DMS79 treated with DMSO at 0.1 percent for 48 hours (cell line): ENCODE measurements at regions not wholly inside any gene's neighbourhood (a gene's known extent, or its start where the extent isn't known, plus 50 kb on each side); places are given as distances from the start of the nearest gene placed in this dataset.
A peak's percentile ranks its signal among the peaks of the same experiment; 100 is the strongest.
"Not testable (repeated sequence)": the region's sequence is repeated elsewhere in the genome, so short reads cannot be mapped to it uniquely, and the experiment has no call there.

Source experiments
- DNase-seq: peaks from one replicate; lab custom pipeline; 2025; lab: John Stamatoyannopoulos, UW

GRCh38 chr10:125451319-125451718 lies 231.6 kb downstream of the TEX36 start:
- DNase-seq: peak; percentile 74

DNA sequence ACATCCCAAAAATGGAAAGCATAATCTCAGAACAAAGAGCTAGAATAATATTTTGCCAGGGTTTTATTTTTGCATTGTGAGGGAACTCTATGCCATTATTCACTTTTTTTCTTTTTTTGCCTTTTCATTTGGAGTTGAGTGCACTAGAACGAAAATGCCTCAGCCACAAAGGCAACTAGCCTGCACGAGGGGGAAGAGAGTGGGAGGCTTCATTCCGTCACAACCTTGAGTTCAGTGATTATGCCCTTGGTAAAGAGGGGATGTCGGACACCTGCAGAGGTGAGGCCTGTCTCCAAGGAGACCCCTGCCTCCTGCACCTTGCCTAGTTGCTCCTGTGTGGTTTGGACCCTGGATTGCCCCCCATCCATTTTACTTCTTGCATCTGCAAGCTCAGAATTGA lies 232.7 kb downstream of the TEX36 start:
- no peak for DNase-seq

DNA sequence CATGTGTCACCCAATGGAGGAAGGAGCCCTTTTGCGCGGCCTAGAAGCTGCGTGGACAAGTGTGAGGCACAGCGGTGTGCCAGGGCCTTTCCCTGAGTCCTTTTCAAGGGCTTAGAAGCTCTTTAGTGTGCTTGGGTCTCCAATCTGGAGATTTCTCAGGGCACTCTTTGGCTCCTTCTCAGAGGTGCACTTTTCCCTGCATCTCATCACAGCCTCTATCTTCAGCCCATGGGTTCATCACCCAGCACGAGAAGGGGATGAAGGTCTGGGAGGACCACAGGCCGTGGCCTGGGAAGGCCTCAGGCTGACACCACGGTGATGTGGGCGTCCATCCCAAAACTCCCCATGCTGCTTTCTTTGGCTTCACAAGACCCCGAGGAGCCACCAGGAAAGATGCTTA lies 233.4 kb downstream of the TEX36 start:
- no peak for DNase-seq

GRCh38 chr10:125448596-125448995 lies 234.4 kb downstream of the TEX36 start:
- no peak for DNase-seq

- DNase-seq: no peak
Measured at GRCh38 chr10:125444790-125445189, 238.2 kb downstream of the TEX36 start.

DNA sequence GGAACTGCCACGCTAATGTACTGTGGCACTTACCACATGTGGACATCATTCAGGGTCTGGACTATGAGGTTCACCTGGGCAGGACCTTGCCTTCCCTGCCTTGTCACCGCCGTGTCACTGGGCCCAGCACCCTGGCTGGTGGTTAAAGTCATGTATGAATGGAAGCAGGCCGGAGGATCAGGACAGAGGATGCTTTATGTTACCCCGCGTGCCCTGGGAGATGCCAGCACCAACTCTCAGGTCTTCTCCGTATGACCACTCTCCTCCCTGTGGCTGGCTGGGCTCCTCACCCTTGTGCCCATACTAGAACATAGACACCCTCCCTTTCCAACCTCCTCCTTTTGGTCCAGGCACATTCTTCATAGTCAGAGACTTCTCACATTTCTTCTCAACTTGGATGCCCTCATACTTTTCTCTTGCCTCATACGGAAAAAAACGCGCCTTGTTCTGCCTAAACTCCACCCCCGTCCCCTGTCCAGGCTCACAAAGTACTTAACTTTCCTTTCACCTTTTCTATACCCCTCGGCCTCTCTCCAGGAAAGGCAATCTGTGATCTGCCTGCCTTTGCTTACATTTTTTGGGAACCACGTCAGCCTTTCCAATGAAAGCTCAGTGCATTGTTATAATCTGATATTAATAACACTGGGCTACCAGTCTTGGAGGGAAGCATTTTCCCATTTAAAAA lies 240.0 kb downstream of the TEX36 start:
- DNase-seq: no peak

GRCh38 chr10:125441151-125441550 lies 241.8 kb downstream of the TEX36 start:
- no peak for DNase-seq

GRCh38 chr10:125431149-125431548 lies 251.8 kb downstream of the TEX36 start:
- no peak for DNase-seq

GRCh38 chr10:125428054-125428453 lies 254.9 kb downstream of the TEX36 start:
- DNase-seq: no peak

DNA sequence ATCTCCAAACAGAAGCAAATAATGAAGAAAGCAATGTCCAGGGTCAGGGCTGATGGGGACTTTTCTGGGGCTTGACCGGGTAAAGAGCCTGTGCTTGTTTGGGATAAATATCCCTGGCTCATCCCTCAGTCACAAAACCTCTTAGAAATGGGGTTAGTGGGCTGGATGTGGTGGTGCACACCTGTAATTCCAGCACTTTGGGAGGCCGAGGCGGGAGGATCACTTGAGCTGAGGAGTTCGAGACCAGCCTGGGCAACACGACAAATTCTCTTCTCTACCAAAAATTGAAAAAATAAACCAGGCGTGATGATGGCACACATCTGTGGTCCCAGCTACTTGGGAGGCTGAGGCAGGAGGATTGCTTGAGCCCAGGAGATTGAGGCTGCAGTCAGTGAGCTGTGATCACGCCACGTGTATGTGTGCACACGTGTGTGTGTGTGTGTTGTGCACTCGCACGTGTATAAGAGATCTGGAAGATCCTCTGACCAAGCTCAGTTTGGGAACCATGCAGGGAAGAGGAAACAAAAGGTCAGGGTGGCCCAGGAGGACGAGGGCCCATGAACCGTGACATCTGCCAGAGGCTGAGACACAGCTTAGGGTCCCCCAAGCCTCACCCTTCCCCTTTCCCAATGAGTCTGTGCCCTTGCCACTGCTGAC lies 258.6 kb downstream of the TEX36 start:
- no peak for DNase-seq

DNA sequence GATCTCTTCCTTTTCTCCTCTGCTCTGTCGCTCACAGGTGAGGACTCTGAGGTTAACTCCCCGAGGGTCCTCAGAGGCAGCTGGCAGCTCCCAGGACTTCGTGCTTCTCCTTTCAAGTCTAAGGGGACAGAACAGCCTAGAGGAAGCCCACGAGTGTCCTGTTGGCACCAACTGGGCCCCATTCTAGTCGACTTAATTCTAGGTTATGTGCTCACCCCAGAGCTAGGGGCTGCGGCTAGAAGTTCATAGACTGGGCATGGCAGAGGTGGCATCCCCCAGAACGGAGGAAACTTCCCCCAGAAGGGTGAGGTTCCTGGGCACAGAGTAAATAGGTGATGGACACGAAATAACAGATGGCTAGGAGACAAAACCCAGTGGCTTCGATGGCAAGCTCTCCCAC lies 259.4 kb downstream of the TEX36 start:
- no peak for DNase-seq

- DNase-seq: no peak
Measured at GRCh38 chr10:125419831-125420230, 259.5 kb upstream of the CTBP2 start.

GRCh38 chr10:125419146-125419545 lies 258.8 kb upstream of the CTBP2 start:
- no peak for DNase-seq

GRCh38 chr10:125417605-125418004 lies 257.2 kb upstream of the CTBP2 start:
- no peak for DNase-seq

- no peak for DNase-seq
Measured at GRCh38 chr10:125415964-125416363, 255.6 kb upstream of the CTBP2 start.

DNA sequence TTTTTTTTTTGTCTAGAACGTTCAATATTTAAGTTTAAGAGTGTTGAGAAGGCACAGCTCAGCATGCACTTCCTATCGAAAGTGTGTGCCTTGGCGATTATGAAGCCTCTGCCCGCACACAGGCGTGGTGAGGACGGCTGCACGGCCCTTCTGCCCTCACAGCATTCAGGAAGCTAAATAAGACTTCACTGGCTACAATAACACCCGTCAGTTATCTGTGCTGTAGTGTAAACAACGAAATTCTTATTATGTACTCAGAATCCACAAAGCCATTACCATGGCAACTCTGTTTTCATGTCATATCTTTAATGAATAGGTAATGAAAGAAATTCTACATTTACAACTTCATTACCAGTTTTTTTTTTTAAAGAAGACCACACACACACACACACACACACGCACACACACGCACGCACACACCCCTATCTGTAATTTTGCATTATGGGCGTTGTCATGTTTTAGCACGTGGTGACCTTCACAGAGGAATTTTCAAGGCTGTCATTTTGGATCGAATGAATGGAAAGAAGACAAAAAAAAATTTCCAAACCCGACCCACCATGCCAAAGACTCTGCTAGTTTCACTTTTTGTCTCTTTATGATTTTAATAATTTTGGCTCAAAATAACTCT lies 254.8 kb upstream of the CTBP2 start:
- no peak for DNase-seq

GRCh38 chr10:125411724-125412123 lies 251.4 kb upstream of the CTBP2 start:
- no peak for DNase-seq

- no peak for DNase-seq
Measured at GRCh38 chr10:125409756-125410155, 249.4 kb upstream of the CTBP2 start.

DNA sequence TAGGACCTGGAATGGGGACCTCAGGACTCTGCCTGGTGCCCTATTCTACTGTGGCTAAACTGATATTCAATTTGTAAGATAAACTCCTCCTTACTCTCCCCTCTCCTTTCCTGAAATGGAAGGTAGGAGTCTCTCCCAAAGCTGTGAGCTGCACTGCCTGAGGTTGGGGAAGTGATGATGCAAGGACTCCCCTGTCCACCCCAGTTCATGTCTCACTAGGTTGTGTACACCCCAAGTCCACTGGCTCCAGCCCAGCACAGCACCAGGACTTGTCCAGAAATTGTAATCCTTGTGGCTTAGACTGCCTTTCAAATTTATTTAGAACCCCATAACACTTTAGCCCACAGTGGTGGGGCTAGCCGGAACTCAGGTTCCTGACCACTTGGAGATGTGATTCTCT lies 247.2 kb upstream of the CTBP2 start:
- DNase-seq: no peak

DNA sequence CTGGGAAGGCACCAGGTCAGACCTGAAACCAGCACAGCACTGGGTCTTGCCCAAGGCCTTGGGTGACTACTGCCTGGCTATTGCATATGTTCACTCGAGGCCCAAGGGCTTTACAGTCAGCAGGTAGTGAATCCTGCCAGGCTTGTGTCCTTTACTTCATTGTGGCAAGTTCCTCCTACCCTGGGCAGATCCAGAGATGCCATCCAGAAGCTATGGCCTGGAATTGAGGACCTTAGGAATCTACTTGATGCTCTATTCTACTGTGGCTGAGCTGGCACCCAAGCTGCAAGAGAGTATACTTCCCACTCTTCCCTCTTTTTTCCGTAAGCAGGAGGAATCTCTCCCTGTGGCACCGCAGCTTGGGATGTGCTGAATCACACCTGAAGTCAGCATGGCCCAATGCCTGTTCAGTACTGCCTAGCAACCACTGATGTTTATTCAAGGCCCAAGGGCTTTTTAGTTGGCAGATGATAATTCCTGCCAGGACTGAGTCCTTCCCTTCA lies 246.7 kb upstream of the CTBP2 start:
- DNase-seq: no peak

- DNase-seq: not testable (repeated sequence)
Measured at GRCh38 chr10:125404902-125405301, 244.5 kb upstream of the CTBP2 start.

DNA sequence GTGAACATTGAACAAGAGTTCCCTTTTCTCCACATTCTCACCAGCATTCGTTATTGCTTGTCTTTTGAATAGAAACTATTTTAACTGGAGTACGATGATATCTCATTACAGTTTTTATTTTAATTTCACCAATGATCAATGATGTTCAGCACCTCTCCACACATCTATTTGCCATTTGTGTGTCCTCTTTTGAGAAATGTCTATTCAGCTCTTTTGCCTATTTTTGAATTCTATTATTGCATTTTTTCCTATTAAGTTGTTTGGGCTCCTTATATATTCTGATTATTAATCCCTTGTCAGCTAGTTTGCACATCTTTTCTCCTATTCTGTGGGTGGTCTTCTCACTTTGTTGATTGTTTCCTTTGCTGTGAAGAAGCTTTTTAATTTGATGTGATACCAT lies 241.1 kb upstream of the CTBP2 start:
- no peak for DNase-seq

DNA sequence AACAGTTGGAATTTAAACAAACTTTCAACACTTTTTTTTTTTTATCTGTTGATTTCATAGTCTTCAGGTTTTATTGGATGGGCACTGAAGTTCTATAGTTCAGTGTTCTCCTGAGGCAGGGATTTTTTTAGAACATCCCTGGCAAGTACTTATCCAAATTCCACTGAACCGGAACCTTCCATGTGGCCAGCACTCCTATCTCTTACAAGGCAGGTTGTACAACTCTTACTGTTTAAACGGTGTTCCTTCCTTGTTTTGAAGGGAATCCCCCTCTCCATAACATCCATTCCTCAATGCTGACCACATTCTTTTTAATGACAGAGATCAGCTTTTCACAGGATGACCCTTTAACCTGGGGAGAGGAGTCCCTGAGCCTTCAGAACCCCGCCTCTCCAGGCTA lies 238.9 kb upstream of the CTBP2 start:
- no peak for DNase-seq
